AG10803 (cell line): ENCODE measurements at regions not wholly inside any gene's neighbourhood (a gene's known extent, or its start where the extent isn't known, plus 50 kb on each side); places are given as distances from the start of the nearest gene placed in this dataset.

Source experiments
- DNase-seq: peaks from one replicate; pipeline ENCODE4 v3.0.0; 2010; ENCODE audit warnings: low read depth
- H3K4me3 ChIP-seq: 2 replicates; pipeline ENCODE4 v1.5.1; 2011; ENCODE audit warnings: mild to moderate bottlenecking, low read length, control low read depth
- CTCF ChIP-seq: conservative IDR thresholded peaks from 2 replicates; pipeline ENCODE4 v1.5.1; 2011; ENCODE audit warnings: mild to moderate bottlenecking, low read length, control low read depth, inconsistent platforms

- no peak for TF ChIP-seq CTCF
- DNase-seq: no peak
- no peak overlapping the region for H3K4me3 ChIP-seq
Observed at GRCh38 chr10:3530346-3530745, 254.7 kb downstream of the KLF6 start.

- no peak for DNase-seq
- TF ChIP-seq CTCF: no peak
- no peak overlapping the region for H3K4me3 ChIP-seq
Observed at GRCh38 chr10:3529691-3530090, 255.3 kb downstream of the KLF6 start.

GRCh38 chr10:3528823-3529403, 256.1 kb downstream of the KLF6 start:
- no peak overlapping the region for H3K4me3 ChIP-seq
- DNase-seq: no peak
- no peak for TF ChIP-seq CTCF

- DNase-seq: peak; percentile 49
- TF ChIP-seq CTCF: no peak
- no peak overlapping the region for H3K4me3 ChIP-seq
Observed at GRCh38 chr10:3528271-3528670, 256.7 kb downstream of the KLF6 start.

- no peak for TF ChIP-seq CTCF
- peak; percentile 64 for DNase-seq
- peak overlapping the region; percentile 14 for H3K4me3 ChIP-seq
Observed at GRCh38 chr10:3527869-3528268, 257.1 kb downstream of the KLF6 start.

GRCh38 chr10:3526727-3527501, 258.1 kb downstream of the KLF6 start:
- DNase-seq: peak; percentile 89

More at GRCh38 chr10:3526727-3527501, 258.1 kb downstream of the KLF6 start:
- H3K4me3 ChIP-seq: no peak overlapping the region
- no peak for TF ChIP-seq CTCF
